Suprapubic skin (tissue), 4 donors: ENCODE measurements at regions not wholly inside any gene's neighbourhood (a gene's known extent, or its start where the extent isn't known, plus 50 kb on each side); places are given as distances from the start of the nearest gene placed in this dataset.

Source experiments
- CTCF ChIP-seq, 2 donors: fragments of 200-600 bp in 1 of 2; fragments of 450-650 bp in 1 of 2; sonication (generic) in 1 of 2; IDR thresholded peaks; one replicate each; pipeline ENCODE4 v1.5.1; 2016 to 2019; ENCODE audit warnings: antibody characterized with exemption in 2 of 2, mild to moderate bottlenecking in 1 of 2, moderate library complexity in 1 of 2
- POLR2A ChIP-seq, 2 donors: fragments of 450-650 bp; IDR thresholded peaks; one replicate each; pipeline ENCODE4 v1.6.1; 2017; ENCODE audit warnings: antibody characterized with exemption in 2 of 2, mild to moderate bottlenecking in 2 of 2, moderate library complexity in 2 of 2
- POLR2AphosphoS5 ChIP-seq, 3 donors: sonication (generic); formaldehyde crosslinking; IDR thresholded peaks; one replicate each; pipeline ENCODE4 v1.6.1; 2017; ENCODE audit warnings: antibody characterized with exemption in 3 of 3

- TF ChIP-seq CTCF (IDR thresholded peaks at IDR 0.05) (no peak), POLR2A (IDR thresholded peaks at IDR 0.05) (no peak), POLR2AphosphoS5 (IDR thresholded peaks at IDR 0.05) (no peak)
These were observed 395.1 kb upstream of the SASH1 start for GRCh38 chr6:147947521-147947920.
